ENCODE measurements at regions not wholly inside any gene's neighbourhood (a gene's known extent, or its start where the extent isn't known, plus 50 kb on each side); places are given as distances from the start of the nearest gene placed in this dataset.

- TF ChIP-seq, protein P1, sequence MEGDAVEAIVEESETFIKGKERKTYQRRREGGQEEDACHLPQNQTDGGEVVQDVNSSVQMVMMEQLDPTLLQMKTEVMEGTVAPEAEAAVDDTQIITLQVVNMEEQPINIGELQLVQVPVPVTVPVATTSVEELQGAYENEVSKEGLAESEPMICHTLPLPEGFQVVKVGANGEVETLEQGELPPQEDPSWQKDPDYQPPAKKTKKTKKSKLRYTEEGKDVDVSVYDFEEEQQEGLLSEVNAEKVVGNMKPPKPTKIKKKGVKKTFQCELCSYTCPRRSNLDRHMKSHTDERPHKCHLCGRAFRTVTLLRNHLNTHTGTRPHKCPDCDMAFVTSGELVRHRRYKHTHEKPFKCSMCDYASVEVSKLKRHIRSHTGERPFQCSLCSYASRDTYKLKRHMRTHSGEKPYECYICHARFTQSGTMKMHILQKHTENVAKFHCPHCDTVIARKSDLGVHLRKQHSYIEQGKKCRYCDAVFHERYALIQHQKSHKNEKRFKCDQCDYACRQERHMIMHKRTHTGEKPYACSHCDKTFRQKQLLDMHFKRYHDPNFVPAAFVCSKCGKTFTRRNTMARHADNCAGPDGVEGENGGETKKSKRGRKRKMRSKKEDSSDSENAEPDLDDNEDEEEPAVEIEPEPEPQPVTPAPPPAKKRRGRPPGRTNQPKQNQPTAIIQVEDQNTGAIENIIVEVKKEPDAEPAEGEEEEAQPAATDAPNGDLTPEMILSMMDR (IDR thresholded peaks at IDR 0.05; ENCODE audit: control extremely low read depth, extremely low read depth), result no peak
- DNase-seq, result peak in 1 of 3 donors; percentile 13
- Histone ChIP-seq H3K27ac (ENCODE audit: low read depth in 1 of 2, low read length in 1 of 2) (no peak overlapping the region), H3K9ac (ENCODE audit: insufficient read depth in 1 of 2, low read length in 2 of 2) (no peak overlapping the region), H3K9me3 (ENCODE audit: control insufficient read depth in 4 of 4, insufficient read depth in 3 of 4, low read length in 3 of 4) (no peaks in the 10 kb centered on the region), H3K4me3 (no peak overlapping the region), H3K27me3 (ENCODE audit: control insufficient read depth in 3 of 3, insufficient read depth in 3 of 3, low read length in 2 of 3) (peaks cover 4 to 8% (median 5%) of the 10 kb centered on the region in 3 donors), H3K4me1 (ENCODE audit: control insufficient read depth in 5 of 5, insufficient read depth in 5 of 5, low read length in 5 of 5) (peaks cover 0 to 6% (median 0%) of the 10 kb centered on the region in 5 donors), H3K36me3 (ENCODE audit: control insufficient read depth in 4 of 4, insufficient read depth in 4 of 4, low read length in 4 of 4) (no peaks in the 10 kb centered on the region)
- 27 to 59% methylated on average over 9 of the region's 9 CpGs for WGBS, 2 donors
- no peak for ATAC-seq (ENCODE audit: insufficient read depth, low FRiP score)
Measured at GRCh38 chr17:74116087-74116717, 87.3 kb upstream of the RPL38 start.

DNA sequence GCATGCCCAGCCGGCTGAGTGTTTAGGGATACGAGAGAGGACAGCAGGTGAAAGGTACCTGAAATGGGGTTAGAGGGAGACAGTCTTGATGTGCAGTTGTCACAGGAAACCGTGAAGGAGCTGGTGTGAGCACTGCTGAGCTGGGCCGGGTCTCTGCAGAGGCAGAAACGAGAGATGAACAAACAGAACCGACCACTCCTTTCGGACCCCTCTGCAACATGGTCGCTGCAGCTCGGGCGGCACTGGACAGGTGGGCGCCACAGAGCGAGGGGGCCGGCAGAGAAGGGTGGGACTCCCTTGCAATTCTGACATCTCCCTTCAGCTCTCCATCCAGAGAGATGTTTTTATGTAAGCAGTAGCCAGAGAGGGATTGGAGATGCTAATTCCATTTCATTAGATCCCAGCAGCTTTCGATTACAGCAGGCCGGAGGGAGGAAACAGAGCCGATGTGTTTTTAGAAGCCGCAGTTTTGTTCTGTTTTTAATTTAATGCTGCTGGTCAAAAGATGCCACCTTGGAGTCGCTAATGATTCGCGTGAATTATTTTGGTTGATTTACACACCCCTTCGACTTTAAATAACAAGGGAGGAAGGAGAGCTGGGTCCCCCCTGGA lies 86.3 kb upstream of the RPL38 start:
- Histone ChIP-seq H3K9ac (ENCODE audit: insufficient read depth in 1 of 2, low read length in 2 of 2) (no peak overlapping the region), H3K27me3 (ENCODE audit: control insufficient read depth in 3 of 3, insufficient read depth in 3 of 3, low read length in 2 of 3) (peaks cover 4 to 8% (median 5%) of the 10 kb centered on the region in 3 donors), H3K27ac (ENCODE audit: low read depth in 1 of 2, low read length in 1 of 2) (no peak overlapping the region), H3K9me3 (ENCODE audit: control insufficient read depth in 4 of 4, insufficient read depth in 3 of 4, low read length in 3 of 4) (peaks cover 0 to 4% (median 0%) of the 10 kb centered on the region in 4 donors), H3K4me1 (ENCODE audit: control insufficient read depth in 5 of 5, insufficient read depth in 5 of 5, low read length in 5 of 5) (peaks cover 0 to 6% (median 0%) of the 10 kb centered on the region in 5 donors), H3K36me3 (ENCODE audit: control insufficient read depth in 4 of 4, insufficient read depth in 4 of 4, low read length in 4 of 4) (no peaks in the 10 kb centered on the region), H3K4me3 (no peak overlapping the region)
- ATAC-seq (ENCODE audit: insufficient read depth, low FRiP score) (no peak), DNase-seq (no peak)
- WGBS, 2 donors, result 77 to 78% methylated on average over 21 of the region's 21 CpGs
- TF ChIP-seq, protein P1 (IDR thresholded peaks at IDR 0.05; ENCODE audit: control extremely low read depth, extremely low read depth), result no peak

- ATAC-seq (ENCODE audit: insufficient read depth, low FRiP score) (no peak), DNase-seq (no peak)
- WGBS, 2 donors, result 70 to 72% methylated on average over 5 of the region's 5 CpGs
- no peak overlapping the region for H3K9ac ChIP-seq (ENCODE audit: insufficient read depth in 1 of 2, low read length in 2 of 2)
- H3K4me1 ChIP-seq (ENCODE audit: control insufficient read depth in 5 of 5, insufficient read depth in 5 of 5, low read length in 5 of 5), result peaks cover 0 to 6% (median 0%) of the 10 kb centered on the region in 5 donors
- no peak overlapping the region for H3K4me3 ChIP-seq
- H3K36me3 ChIP-seq (ENCODE audit: control insufficient read depth in 4 of 4, insufficient read depth in 4 of 4, low read length in 4 of 4), result no peaks in the 10 kb centered on the region
- H3K27ac ChIP-seq (ENCODE audit: low read depth in 1 of 2, low read length in 1 of 2), result no peak overlapping the region
- TF ChIP-seq, protein P1 (IDR thresholded peaks at IDR 0.05; ENCODE audit: control extremely low read depth, extremely low read depth), result no peak
- H3K9me3 ChIP-seq (ENCODE audit: control insufficient read depth in 4 of 4, insufficient read depth in 3 of 4, low read length in 3 of 4), result peaks cover 0 to 4% (median 0%) of the 10 kb centered on the region in 4 donors
- H3K27me3 ChIP-seq (ENCODE audit: control insufficient read depth in 3 of 3, insufficient read depth in 3 of 3, low read length in 2 of 3), result peaks cover 4 to 8% (median 5%) of the 10 kb centered on the region in 3 donors
Measured at GRCh38 chr17:74117999-74118421, 85.5 kb upstream of the RPL38 start.

Data from lung (tissue), 11 donors.